K562 (cell line): ENCODE measurements at regions not wholly inside any gene's neighbourhood (a gene's known extent, or its start where the extent isn't known, plus 50 kb on each side); places are given as distances from the start of the nearest gene placed in this dataset.

Source experiments
- ATAC-seq: fragments of 200-7000 bp; cut with Tn5 transposase; 3 replicates; pipeline ENCODE4 v1.9.1; 2020; ENCODE audit warnings: moderate library complexity
- BruUV-seq: library from RNA; stranded (reverse); fragments of 400-500 nt; replicated peaks from 2 replicates; lab custom pipeline; 2021; lab: Mats Ljungman, UMichigan
- CTCF ChIA-PET: fragments of 300-600 bp; formaldehyde crosslinking; extraction: SDS; loops from one replicate; lab custom pipeline; 2021; ENCODE audit warnings: low intra/inter-chr PET ratio; lab: Yijun Ruan, JAX
- POLR2A ChIA-PET: fragments of 300-600, 350-650 bp; sonication (Branson Sonifier 250); formaldehyde crosslinking; extraction: SDS; loops from one replicate; lab custom pipeline; 2021; ENCODE audit warnings: antibody characterized with exemption, inconsistent platforms; lab: Yijun Ruan, JAX
- DNase-seq, 4 experiments: peaks; one replicate each; pipeline versions ENCODE4 v3.0.0 to v3.0.0-alpha.2; 2011 to 2018; ENCODE audit warnings: low spot score in 3 of 4, mixed read lengths in 3 of 4; ENCODE audit errors: extremely low read depth in 1 of 4
- FAIRE-seq: peaks from 2 replicates; lab custom pipeline; 2011; peaks lifted over from hg19 to GRCh38; lab: Jason Lieb, UNC
- H2AFZ ChIP-seq: 2 replicates; pipeline ENCODE4 v1.6.0; 2011; ENCODE audit warnings: low read depth, low read length, control low read depth, inconsistent platforms
- H3K27ac ChIP-seq: fragments of 200-600 bp; 3 replicates; pipeline ENCODE4 v1.8.0; 2011; ENCODE audit warnings: low read depth, mild to moderate bottlenecking, control low read depth, inconsistent platforms, low read length, moderate library complexity, mixed read lengths; ENCODE audit errors: extremely low read depth
- H3K27me3 ChIP-seq, 2 experiments: fragments of 300-600 bp in 1 of 2; 2 replicates in 1 of 2; 3 replicates in 1 of 2; pipeline versions ENCODE4 v1.6.0 to v1.8.0; 2011; ENCODE audit warnings: inconsistent platforms in 2 of 2, low read length in 2 of 2, mild to moderate bottlenecking in 1 of 2, mixed read lengths in 1 of 2, moderate library complexity in 1 of 2; ENCODE audit not compliant: control insufficient read depth in 2 of 2, insufficient read depth in 2 of 2
- H3K36me3 ChIP-seq: fragments of 300-600 bp; 3 replicates; pipeline ENCODE4 v1.8.0; 2011; ENCODE audit warnings: mild to moderate bottlenecking, low read length, inconsistent platforms; ENCODE audit not compliant: control insufficient read depth, insufficient read depth
- H3K4me1 ChIP-seq, 2 experiments: fragments of 200-600 bp in 1 of 2; replicated peaks in 1 of 2; 2 replicates in 1 of 2; 3 replicates in 1 of 2; pipeline versions ENCODE4 v1.5.1 to v1.8.0; 2011; ENCODE audit warnings: inconsistent platforms in 2 of 2, low read length in 2 of 2, mild to moderate bottlenecking in 1 of 2, mixed read lengths in 1 of 2, moderate library complexity in 1 of 2; ENCODE audit not compliant: control insufficient read depth in 2 of 2, insufficient read depth in 2 of 2
- H3K4me2 ChIP-seq: 2 replicates; pipeline ENCODE4 v1.6.1; 2011; ENCODE audit warnings: low read length, control low read depth, inconsistent platforms, mixed read lengths; ENCODE audit not compliant: insufficient read depth
- H3K4me3 ChIP-seq: fragments of 200-600 bp; sonication (generic), shearing (Covaris generic); 2 replicates; pipeline ENCODE4 v1.5.1; 2016; ENCODE audit warnings: control low read depth, inconsistent platforms
- H3K79me2 ChIP-seq: fragments of 200-600 bp; 3 replicates; pipeline ENCODE4 v1.8.0; 2011; ENCODE audit warnings: low read length, inconsistent platforms; ENCODE audit not compliant: control insufficient read depth, insufficient read depth
- H3K9ac ChIP-seq, 2 experiments: 2 replicates each; pipeline versions ENCODE4 v1.6.0 to v1.6.1; 2011; ENCODE audit warnings: low read depth in 2 of 2, low read length in 2 of 2, control low read depth in 1 of 2, inconsistent platforms in 1 of 2, mild to moderate bottlenecking in 1 of 2, mixed read lengths in 1 of 2; ENCODE audit not compliant: insufficient read depth in 1 of 2
- H3K9me1 ChIP-seq: one replicate; pipeline ENCODE4 v1.6.0; 2011; ENCODE audit warnings: inconsistent platforms, mild to moderate bottlenecking, low read length, moderate library complexity; ENCODE audit not compliant: control insufficient read depth, insufficient read depth
- H3K9me3 ChIP-seq: replicated peaks from 2 replicates; pipeline ENCODE4 v1.5.1; 2011; ENCODE audit warnings: low read depth, low read length, inconsistent platforms; ENCODE audit not compliant: control insufficient read depth, insufficient read depth
- H4K20me1 ChIP-seq: replicated peaks from 2 replicates; pipeline ENCODE4 v1.6.1; 2011; ENCODE audit warnings: low read length, inconsistent platforms, mixed read lengths; ENCODE audit not compliant: control insufficient read depth, insufficient read depth
- BCLAF1 ChIP-seq, 2 experiments: fragments of 450-650 bp in 1 of 2; IDR thresholded peaks; 2 replicates each; pipeline ENCODE4 v1.6.1; 2011 to 2017; ENCODE audit warnings: low read depth in 2 of 2, antibody characterized with exemption in 1 of 2, borderline replicate concordance in 1 of 2, low read length in 1 of 2, mild to moderate bottlenecking in 1 of 2, mixed read lengths in 1 of 2; ENCODE audit not compliant: control insufficient read depth in 1 of 2
- EWSR1 ChIP-seq: fragments of 450-650 bp; IDR thresholded peaks from 2 replicates; pipeline ENCODE4 v1.6.1; 2018; ENCODE audit warnings: borderline replicate concordance, mild to moderate bottlenecking, low read depth, moderate library complexity; ENCODE audit not compliant: partially characterized antibody
- THAP7 ChIP-seq: fragments of 250-450 bp; sonication (Bioruptor Pico); IDR thresholded peaks from 2 replicates; pipeline ENCODE4 v1.5.0; 2021
- ZBTB11 ChIP-seq, 3 experiments: fragments of 200-800 bp in 1 of 3; fragments of 250-450 bp in 1 of 3; fragments of 450-650 bp in 1 of 3; sonication (Bioruptor Pico) in 1 of 3; sonication (Bioruptor generic) in 1 of 3; formaldehyde crosslinking in 1 of 3; IDR thresholded peaks; 2 replicates each; pipeline versions ENCODE4 v1.6.1 to v1.8.0; 2016 to 2022; ENCODE audit warnings: mild to moderate bottlenecking in 2 of 3, missing genetic modification characterization in 2 of 3, missing compliant biosample characterization in 1 of 3, moderate library complexity in 1 of 3
- WGBS: fragments of 100-300 bp; shearing (Covaris generic); methylation state at CpG from one replicate; pipeline ENCODE4 v1.1.6; 2016; ENCODE audit warnings: low coverage, mixed read lengths; ENCODE audit not compliant: insufficient coverage; ENCODE audit errors: missing lambda C conversion rate; 5-methylcytosine and 5-hydroxymethylcytosine counted together
- in situ Hi-C: fragments of 300-500 bp; cut with MboI; formaldehyde crosslinking; loops from 4 replicates; pipeline ENCODE4 v1.15.0; 2018; ENCODE audit warnings: inconsistent platforms, mixed read lengths
- intact Hi-C: fragments of 100-400 bp; cut with micrococcal nuclease; formaldehyde crosslinking; loops from 2 replicates; pipeline ENCODE4 v1.14.2; 2022

- Histone ChIP-seq H3K9ac (no peak overlapping the region), H3K27me3 (no peaks in the 10 kb centered on the region)
- peak in 1 of 2 experiments; percentile 40; a peak in 1 of 4 replicates for TF ChIP-seq BCLAF1 (IDR thresholded peaks at IDR 0.05; ENCODE audit: borderline replicate concordance in 1 of 2, control insufficient read depth in 1 of 2, low read depth in 2 of 2, low read length in 1 of 2)
- no peak for TF ChIP-seq THAP7 (CRISPR knock-in tag)
- peak in 1 of 3 experiments; percentile 83; a peak in 2 of 6 replicates for TF ChIP-seq ZBTB11 (CRISPR knock-in tag; IDR thresholded peaks at IDR 0.05)
- TF ChIP-seq EWSR1: peak; percentile 48
- TF ChIP-seq, all 486 proteins: peak for 3
- no peaks in the 10 kb centered on the region for H4K20me1 ChIP-seq
- H2AFZ ChIP-seq: no peak overlapping the region
- DNase-seq (no peak), ATAC-seq (no peak), FAIRE-seq (no peak)
- ChIA-PET POLR2A (interaction anchor here (0.7 to 1.5 kb wide), 3 partner anchors 9 to 172 kb away, joined by 3 read pairs; no protein-coding TSS in a partner anchor), CTCF (interaction anchor here (0.6 kb wide), 1 partner anchor 18 kb away, joined by 4 read pairs; no protein-coding TSS in a partner anchor)
- H3K36me3 ChIP-seq: no peaks in the 10 kb centered on the region; the same call in 2 of the 3 replicates
- no peak overlapping the region for H3K4me3 ChIP-seq
- H3K9me1 ChIP-seq: no peaks in the 10 kb centered on the region
- no peaks in the 10 kb centered on the region for H3K79me2 ChIP-seq
- H3K9me3 ChIP-seq: no peaks in the 10 kb centered on the region
- H3K27ac ChIP-seq: no peak overlapping the region
- in situ Hi-C loops: no loop called here
- intact Hi-C loops: no loop called here
- 31% methylated on average over 5 of the region's 5 CpGs for WGBS
- H3K4me2 ChIP-seq: no peak overlapping the region
- H3K4me1 ChIP-seq: peaks cover 0 to 15% of the 10 kb centered on the region in 2 experiments; a peak in 4 of 5 replicates
- no TSS peak for BruUV-seq
Observed at GRCh38 chr20:53769041-53769440, 175.4 kb upstream of the ZNF217 start.
